GM06990 (cell line): ENCODE measurements at regions not wholly inside any gene's neighbourhood (a gene's known extent, or its start where the extent isn't known, plus 50 kb on each side); places are given as distances from the start of the nearest gene placed in this dataset.

Source experiments
- DNase-seq: peaks from one replicate; pipeline ENCODE4 v3.0.0-alpha.2; 2011; ENCODE audit not compliant: insufficient read length; ENCODE audit errors: extremely low read depth
- H3K27me3 ChIP-seq: replicated peaks from 2 replicates; pipeline ENCODE4 v1.6.0; 2011; ENCODE audit warnings: low read length; ENCODE audit not compliant: control insufficient read depth, insufficient read depth
- H3K36me3 ChIP-seq: 2 replicates; pipeline ENCODE4 v1.5.1; 2011; ENCODE audit warnings: low read length; ENCODE audit not compliant: control insufficient read depth, insufficient read depth
- H3K4me3 ChIP-seq: replicated peaks from 2 replicates; pipeline ENCODE4 v1.5.1; 2011; ENCODE audit warnings: low read depth, mild to moderate bottlenecking, control low read depth, low read length
- TF ChIP-seq, protein P1 (sequence below): IDR thresholded peaks from 2 replicates; pipeline ENCODE4 v1.5.1; 2011; ENCODE audit warnings: low read length, control low read depth, mild to moderate bottlenecking, inconsistent platforms; ENCODE audit not compliant: insufficient read depth, poor library complexity, severe bottlenecking

DNA sequence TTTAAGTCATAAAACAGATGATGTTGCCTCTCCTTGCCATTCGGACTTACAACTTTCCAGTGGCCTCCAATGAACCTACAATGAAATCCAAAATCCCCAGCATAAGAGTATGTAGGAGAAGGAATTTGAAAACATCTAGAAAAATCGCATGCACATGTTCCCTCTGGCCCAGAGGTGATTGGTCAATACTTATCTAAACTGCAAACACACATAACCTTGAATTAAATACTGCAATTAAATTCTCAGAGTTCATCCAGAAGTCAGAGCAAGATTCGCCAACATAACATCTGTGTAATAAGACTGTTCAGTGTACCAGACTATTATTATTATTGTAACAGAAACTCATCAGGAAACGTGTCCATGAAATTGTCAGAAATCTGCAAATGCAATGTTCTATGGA lies 82.2 kb upstream of the USP29 start:
- no peak for DNase-seq
- no peaks in the 10 kb centered on the region for H3K36me3 ChIP-seq
- H3K4me3 ChIP-seq, result no peak overlapping the region
- TF ChIP-seq, protein P1, sequence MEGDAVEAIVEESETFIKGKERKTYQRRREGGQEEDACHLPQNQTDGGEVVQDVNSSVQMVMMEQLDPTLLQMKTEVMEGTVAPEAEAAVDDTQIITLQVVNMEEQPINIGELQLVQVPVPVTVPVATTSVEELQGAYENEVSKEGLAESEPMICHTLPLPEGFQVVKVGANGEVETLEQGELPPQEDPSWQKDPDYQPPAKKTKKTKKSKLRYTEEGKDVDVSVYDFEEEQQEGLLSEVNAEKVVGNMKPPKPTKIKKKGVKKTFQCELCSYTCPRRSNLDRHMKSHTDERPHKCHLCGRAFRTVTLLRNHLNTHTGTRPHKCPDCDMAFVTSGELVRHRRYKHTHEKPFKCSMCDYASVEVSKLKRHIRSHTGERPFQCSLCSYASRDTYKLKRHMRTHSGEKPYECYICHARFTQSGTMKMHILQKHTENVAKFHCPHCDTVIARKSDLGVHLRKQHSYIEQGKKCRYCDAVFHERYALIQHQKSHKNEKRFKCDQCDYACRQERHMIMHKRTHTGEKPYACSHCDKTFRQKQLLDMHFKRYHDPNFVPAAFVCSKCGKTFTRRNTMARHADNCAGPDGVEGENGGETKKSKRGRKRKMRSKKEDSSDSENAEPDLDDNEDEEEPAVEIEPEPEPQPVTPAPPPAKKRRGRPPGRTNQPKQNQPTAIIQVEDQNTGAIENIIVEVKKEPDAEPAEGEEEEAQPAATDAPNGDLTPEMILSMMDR, result no peak
- no peaks in the 10 kb centered on the region for H3K27me3 ChIP-seq

GRCh38 chr19:57047743-57048142 lies 72.0 kb upstream of the USP29 start:
- H3K36me3 ChIP-seq, result no peaks in the 10 kb centered on the region
- DNase-seq, result no peak
- H3K4me3 ChIP-seq, result no peak overlapping the region
- no peaks in the 10 kb centered on the region for H3K27me3 ChIP-seq
- TF ChIP-seq, protein P1, result no peak

GRCh38 chr19:57050863-57051262 lies 68.9 kb upstream of the USP29 start:
- DNase-seq, result no peak
- Histone ChIP-seq H3K36me3 (no peaks in the 10 kb centered on the region), H3K4me3 (no peak overlapping the region), H3K27me3 (no peaks in the 10 kb centered on the region)
- TF ChIP-seq, protein P1, result no peak

DNA sequence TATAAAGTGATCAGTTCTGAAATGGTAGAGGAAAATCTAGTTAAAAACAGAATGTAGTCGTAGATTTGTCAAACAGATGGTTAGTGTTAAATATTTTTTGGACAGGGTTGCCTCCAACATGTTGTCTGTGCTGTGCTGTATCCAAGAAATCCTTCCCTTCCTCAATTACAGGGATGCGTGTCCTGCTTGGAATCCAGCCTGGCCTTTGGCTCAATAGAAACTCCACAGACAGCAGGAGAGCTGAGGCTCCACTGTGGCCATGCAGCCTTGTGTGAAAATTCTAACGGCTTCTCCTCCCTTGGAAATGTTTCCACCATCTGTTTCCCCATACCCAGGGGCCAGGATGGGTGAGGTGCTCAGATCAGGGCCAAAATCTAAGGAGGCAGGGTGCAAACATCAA lies 67.7 kb upstream of the USP29 start:
- TF ChIP-seq, protein P1, result no peak
- H3K27me3 ChIP-seq, result no peaks in the 10 kb centered on the region
- no peaks in the 10 kb centered on the region for H3K36me3 ChIP-seq
- no peak overlapping the region for H3K4me3 ChIP-seq
- no peak for DNase-seq

GRCh38 chr19:57053401-57053800 lies 66.4 kb upstream of the USP29 start:
- no peak for DNase-seq
- Histone ChIP-seq H3K27me3 (no peaks in the 10 kb centered on the region), H3K36me3 (no peaks in the 10 kb centered on the region), H3K4me3 (no peak overlapping the region)
- TF ChIP-seq, protein P1, result no peak

DNA sequence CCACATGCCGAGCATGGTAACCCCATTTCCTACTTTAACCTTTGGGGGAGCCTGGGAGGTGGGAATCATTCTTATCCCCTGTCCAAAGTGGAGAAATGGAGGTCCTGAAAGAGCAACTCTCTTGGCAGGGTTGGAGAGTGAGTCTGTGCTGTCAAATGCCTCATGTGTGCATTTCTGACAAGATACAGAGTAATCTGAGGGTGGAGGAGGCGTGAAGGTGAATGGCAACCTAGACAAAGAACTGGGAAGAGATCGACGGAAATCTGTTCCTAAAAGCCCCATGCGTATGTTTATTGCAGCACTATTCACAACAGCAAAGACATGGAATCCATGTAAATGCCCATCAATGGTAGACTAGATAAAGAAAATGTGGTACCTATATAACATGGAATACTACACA lies 63.8 kb upstream of the USP29 start:
- Histone ChIP-seq H3K36me3 (no peaks in the 10 kb centered on the region), H3K4me3 (no peak overlapping the region), H3K27me3 (no peaks in the 10 kb centered on the region)
- DNase-seq, result no peak
- TF ChIP-seq, protein P1, result no peak
